NCI-H82 treated with DMSO at 0.1 percent for 48 hours (cell line): ENCODE measurements at regions not wholly inside any gene's neighbourhood (a gene's known extent, or its start where the extent isn't known, plus 50 kb on each side); places are given as distances from the start of the nearest gene placed in this dataset.

Source experiments
- DNase-seq: peaks from one replicate; lab custom pipeline; 2025; ENCODE audit not compliant: unreplicated experiment; lab: John Stamatoyannopoulos, UW

- DNase-seq = no peak
These were observed 156.9 kb upstream of the RHOBTB1 start for GRCh38 chr10:61100887-61101286.

GRCh38 chr10:61099756-61100155 lies 155.8 kb upstream of the RHOBTB1 start:
- no peak for DNase-seq

GRCh38 chr10:61098966-61099365 lies 155.0 kb upstream of the RHOBTB1 start:
- DNase-seq = no peak

- no peak for DNase-seq
These were observed 153.0 kb upstream of the RHOBTB1 start for GRCh38 chr10:61097026-61097425.

GRCh38 chr10:61096056-61096455 lies 152.1 kb upstream of the RHOBTB1 start:
- no peak for DNase-seq

- DNase-seq = no peak
These were observed 147.5 kb upstream of the RHOBTB1 start for GRCh38 chr10:61091531-61091930.

GRCh38 chr10:61089251-61089650 lies 145.3 kb upstream of the RHOBTB1 start:
- no peak for DNase-seq

GRCh38 chr10:61084493-61084892 lies 140.5 kb upstream of the RHOBTB1 start:
- DNase-seq = no peak

- no peak for DNase-seq
These were observed 137.3 kb upstream of the RHOBTB1 start for GRCh38 chr10:61081301-61081700.

GRCh38 chr10:61078542-61079275 lies 134.7 kb upstream of the RHOBTB1 start:
- DNase-seq = no peak

GRCh38 chr10:61076572-61077114 lies 132.7 kb upstream of the RHOBTB1 start:
- no peak for DNase-seq

GRCh38 chr10:61073391-61073790 lies 129.4 kb upstream of the RHOBTB1 start:
- DNase-seq = no peak

- DNase-seq = no peak
These were observed 127.6 kb upstream of the RHOBTB1 start for GRCh38 chr10:61071580-61071979.

- DNase-seq = peak; percentile 52
These were observed 124.5 kb upstream of the RHOBTB1 start for GRCh38 chr10:61068471-61068870.

GRCh38 chr10:61067671-61068336 lies 123.8 kb upstream of the RHOBTB1 start:
- DNase-seq = peak; percentile 44

GRCh38 chr10:61066661-61067344 lies 122.8 kb upstream of the RHOBTB1 start:
- no peak for DNase-seq

- DNase-seq = no peak
These were observed 121.1 kb upstream of the RHOBTB1 start for GRCh38 chr10:61065051-61065450.

GRCh38 chr10:61064356-61064755 lies 120.4 kb upstream of the RHOBTB1 start:
- DNase-seq = no peak

- DNase-seq = peak; percentile 13
These were observed 119.9 kb upstream of the RHOBTB1 start for GRCh38 chr10:61063901-61064300.

- no peak for DNase-seq
These were observed 119.0 kb upstream of the RHOBTB1 start for GRCh38 chr10:61063034-61063433.

GRCh38 chr10:61061923-61062504 lies 118.0 kb upstream of the RHOBTB1 start:
- no peak for DNase-seq
